ENCODE measurements at regions not wholly inside any gene's neighbourhood (a gene's known extent, or its start where the extent isn't known, plus 50 kb on each side); places are given as distances from the start of the nearest gene placed in this dataset.

DNA sequence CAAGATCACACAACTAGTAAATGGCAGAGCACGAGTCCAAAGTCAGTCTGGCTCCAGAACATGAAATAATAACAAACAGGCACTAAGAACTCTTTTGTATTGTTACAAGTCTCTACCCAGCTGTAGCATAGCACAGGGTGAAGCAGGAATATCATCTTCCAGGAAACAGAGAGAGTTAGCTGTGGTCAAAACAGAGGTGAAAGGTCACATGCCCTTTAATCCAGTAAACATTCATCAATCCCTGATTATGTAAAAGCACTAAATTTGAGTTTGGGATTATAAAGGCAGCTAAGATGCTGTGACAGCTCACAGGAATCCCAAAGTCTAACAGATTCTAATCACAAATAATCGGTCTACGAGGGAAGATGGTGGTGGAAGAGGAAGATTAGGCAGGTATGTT, 133.0 kb upstream of the ASTN2 start:
- no peak for DNase-seq (ENCODE audit: low spot score)

DNA sequence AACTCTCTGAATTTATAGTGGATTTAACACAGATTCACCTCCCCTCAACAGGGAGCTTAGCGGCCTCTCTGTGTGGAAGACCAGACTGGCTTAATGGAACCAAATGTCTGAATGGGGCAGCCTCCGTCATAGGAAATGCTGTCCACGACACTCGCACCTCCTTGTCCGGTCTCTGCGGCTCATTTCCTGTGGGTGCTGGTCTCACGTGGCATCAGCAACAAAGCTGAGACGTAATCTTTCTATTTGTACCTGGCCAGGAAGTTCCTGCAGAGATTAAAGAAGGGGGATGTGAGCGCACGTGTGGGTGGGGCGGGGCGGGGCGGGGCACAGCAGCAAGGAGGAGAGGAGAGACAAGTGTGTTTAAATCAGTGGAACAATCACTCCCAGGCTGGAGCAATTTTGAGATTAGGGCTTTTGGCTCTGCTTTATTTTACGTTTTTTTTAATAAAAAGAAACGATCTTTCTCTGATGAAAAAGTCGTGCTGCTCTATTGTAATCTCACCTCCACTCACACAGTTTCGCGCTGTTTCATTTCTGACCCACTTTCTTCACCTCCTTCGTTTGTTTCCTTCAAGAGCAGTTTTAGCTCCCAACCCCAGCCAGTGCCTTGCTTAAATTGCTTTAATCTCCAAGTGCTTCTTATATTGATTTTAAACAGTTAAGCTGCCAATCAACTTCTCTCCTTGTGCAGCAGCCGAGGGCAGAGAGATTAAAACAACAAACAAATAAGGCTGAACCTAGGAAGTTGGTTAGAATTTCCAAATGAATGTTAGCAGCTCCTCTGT, 132.2 kb upstream of the ASTN2 start:
- DNase-seq (ENCODE audit: low spot score), result no peak

DNA sequence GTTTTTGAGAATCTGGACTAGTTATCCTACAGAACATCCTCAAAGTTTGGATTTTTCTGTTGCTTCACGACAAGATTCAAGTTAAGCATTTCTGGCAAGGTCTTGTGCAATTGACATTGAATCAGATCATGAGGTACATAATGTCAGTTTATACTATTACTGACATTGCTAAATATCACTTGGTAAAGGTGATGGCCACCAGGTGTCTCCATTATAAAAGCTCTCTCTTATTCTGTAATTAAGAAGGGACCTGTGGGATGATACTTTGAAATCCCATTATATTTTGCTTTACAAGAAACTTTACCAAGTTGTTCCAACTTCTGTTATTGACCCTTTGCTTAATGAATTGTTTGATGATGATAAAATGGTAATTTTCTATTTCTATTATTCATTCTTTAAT, 131.0 kb upstream of the ASTN2 start:
- no peak for DNase-seq (ENCODE audit: low spot score)

DNA sequence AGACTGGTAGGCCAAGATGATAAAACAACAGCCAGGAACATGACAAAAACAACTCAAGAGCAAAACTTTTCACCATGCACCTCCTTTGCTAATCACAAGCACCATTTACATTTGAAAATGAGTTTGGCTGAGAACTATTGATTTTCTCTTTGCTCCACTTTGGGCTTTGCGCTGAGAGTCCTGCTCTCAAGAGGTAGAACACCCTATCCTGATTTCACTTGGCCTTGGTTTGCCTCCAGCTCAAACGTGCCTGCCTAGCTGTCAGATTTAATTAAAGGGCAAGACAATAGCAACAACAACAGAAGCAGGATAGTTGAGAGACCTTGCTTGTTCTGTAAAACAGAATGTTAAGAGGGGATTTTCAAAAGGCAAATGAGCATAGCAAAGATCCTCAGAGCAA, 128.2 kb upstream of the ASTN2 start:
- no peak for DNase-seq (ENCODE audit: low spot score)

DNA sequence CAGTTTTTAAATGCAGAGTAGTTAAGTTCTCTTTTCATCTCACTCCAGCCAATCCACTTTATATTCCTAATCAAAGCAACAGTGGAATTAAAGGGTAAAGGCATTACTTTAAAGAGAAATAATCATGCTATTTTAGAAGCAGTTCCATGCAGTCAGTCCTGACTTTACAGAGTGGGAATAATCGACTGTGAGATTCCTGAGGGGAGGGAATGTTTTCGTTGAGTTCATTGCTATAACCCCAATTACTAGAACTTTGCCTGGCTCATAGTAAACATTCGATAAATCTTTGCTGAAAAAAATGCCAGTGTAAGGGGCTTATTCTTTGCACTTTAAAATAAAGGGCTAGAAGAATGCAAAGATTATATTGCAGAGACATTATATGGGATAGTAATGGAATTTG, 127.2 kb upstream of the ASTN2 start:
- DNase-seq (ENCODE audit: low spot score), result no peak

DNA sequence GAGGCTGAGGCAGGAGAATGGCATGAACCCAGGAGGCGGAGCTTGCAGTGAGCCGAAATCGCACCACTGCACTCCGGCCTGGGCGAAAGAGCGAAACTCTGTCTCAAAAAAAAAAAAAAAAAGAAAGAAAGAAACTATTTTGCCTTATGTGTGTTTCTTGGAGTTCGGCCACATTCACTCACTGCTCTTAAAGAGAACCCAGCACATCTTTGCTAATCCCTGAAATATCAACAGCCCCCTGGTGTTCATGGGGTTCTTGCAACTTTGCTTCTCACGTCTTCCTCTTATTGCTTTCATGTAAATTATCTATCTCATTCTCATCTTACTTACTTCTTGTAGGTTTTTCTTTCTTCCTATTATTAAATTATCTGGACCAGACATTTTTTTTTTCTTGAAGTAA, 126.3 kb upstream of the ASTN2 start:
- no peak for DNase-seq (ENCODE audit: low spot score)

DNA sequence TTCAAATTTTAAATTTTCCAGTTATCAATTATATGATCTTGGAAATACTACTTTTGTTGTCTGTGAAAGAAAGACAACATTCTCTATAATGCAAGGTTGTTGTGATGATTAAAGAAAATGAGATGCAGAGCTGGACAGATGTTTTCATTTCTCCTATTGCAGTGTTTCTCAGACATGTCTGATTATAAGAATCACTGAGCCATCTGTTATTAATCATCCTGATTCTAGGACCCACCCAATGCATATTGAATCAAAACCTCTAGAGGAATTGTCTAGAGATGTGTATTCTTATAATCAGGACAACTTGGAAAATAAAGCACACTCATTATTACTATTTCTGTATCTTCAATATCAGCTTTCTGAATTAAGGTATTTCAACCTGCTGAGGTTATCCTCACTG, 121.1 kb upstream of the ASTN2 start:
- no peak for DNase-seq (ENCODE audit: low spot score)

DNA sequence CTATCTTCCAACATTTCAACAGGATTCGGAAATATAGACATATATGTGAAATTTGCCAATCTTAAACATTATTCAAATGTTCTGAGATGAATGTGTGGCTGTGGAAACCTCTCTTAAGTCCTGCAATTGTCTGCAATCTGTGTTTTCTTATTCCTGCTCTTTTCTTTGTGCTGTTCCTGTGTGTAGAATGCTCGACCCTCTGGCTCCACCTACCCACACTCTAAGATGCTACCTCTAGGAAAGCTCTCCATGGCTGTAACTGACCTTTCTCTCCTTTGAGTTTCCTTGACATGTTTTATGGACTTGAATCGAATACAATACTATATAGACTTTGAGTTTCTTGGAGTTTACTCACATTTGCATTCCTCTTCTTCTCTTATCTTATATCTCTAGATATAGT, 120.6 kb upstream of the ASTN2 start:
- DNase-seq (ENCODE audit: low spot score), result no peak

DNA sequence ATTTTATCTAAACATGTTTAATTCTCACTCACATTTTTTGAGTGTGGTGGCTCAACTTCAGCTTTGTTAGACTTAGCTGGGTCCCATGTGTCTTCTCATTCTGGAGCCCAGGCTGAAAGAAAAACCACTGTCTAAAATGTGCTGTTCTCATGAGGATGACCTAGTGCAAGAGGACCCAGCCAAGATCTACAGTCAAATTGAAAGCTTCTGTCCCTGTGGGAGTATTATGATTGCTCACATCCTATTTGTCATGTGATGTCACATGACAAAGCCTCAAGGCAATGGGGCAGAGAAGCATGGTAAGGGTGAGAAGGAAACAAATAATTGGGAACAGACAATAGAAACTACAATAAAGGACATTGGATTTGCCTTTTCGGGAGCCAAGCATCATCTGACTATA, 113.4 kb upstream of the ASTN2 start:
- no peak for DNase-seq (ENCODE audit: low spot score)

DNA sequence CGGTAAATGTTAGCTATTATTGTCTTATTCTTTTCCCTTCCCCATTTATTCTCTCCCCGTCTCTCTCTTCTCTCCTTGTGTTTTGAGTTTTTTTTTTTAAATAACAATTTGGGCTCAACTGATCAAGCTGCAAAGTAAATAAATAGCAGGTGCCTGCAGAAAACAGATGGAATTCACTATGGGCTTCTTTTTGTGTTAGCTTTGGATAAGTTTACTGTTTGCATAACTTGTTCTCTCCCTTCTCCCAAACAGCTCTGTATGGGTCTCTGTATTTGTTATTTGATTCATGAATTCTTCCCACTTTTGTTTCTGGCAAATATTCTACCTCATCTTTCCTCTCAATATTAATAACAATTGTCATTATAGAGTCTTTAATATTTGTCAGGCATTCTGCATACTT, 111.8 kb upstream of the ASTN2 start:
- DNase-seq (ENCODE audit: low spot score), result no peak

DNA sequence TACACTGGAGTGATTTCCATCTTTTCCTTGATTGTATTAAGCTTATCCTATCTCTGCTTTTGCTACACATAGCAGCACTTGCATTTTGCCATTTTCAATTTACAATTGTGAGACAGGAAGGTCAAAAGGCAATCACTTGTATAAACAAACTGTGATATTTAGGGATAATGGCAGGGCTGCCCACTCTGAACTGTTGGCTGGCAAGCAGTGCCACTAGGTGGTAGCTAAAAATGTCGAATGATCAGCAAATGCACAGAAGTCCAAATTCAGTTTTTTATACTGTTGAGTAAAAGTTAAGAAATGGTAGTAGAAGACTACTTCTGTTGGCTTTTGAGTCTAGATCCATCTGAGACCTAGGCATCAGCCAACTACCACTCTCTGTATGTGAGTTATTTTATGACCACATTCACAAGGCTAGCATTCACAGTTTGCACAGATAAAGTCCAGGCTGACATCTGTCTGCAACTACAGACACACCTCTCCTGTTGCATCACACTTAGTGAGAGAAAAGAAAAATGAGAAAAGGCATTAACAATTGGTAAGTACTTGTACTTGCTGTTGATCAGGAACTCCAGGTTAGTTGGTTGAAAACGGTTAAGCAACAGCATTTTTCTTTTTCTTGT, 108.8 kb upstream of the ASTN2 start:
- no peak for DNase-seq (ENCODE audit: low spot score)

DNA sequence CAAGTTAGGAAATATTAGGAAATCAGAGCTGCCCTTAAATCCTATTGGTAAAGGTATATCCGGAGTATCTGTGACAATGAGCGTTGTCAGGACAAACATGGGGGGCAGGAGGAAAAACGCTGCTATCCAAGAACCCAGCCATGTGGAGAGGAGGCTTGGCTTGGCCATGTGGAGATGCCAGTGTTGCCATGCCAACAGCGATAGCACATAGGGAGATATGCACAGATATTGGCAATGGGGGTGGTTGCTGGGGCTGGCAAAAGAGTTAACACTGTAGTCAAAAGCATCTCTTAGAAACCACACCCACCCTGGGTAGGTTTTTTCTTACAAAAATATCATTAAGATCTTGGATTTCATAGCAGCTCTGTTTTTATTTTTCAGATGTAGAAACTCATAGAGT, 106.4 kb upstream of the ASTN2 start:
- DNase-seq (ENCODE audit: low spot score), result no peak

DNA sequence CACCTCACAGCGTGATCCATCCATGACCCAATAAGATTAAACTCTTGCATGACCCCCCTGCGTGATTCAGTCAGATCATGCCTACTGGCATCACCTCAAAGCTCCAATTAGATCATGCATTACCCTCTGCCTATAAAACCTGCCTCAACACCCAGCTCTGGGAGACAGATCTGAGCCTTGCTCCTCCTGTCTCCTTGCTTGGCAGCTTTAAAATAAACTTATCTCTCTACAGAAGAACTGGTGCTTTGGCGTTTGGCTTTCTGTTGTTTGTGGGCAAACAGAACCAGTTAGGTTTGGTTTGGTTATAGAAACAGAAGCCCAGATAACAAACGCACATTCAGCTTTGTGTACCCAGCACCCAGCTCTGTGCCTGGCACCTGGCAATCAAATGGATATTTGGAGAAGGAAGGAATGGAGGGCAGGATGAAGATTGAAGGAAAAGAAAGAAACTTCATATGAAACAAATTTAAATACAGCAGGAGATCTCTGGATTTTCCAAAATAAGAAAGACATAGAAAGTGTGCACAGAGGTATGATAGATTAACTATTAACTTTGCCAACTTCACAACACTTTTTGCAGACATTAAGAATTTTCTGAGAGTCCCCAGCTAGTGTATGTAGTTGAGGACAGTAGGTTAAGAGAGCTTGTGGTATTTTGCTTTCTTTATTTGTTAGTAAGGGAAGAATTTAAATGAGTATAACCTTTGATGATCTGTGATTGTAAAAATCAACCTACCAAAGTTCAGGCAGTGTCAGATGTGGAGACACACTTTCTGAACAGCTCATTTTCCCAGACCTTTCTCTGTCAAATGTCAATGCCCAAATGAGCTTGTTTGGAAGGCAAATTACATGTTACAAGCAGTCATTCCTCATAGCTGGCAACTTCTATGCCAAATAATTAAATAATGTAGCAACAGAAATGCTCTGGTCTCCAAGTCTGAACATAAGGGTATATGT, 102.1 kb upstream of the ASTN2 start:
- no peak for DNase-seq (ENCODE audit: low spot score)

DNA sequence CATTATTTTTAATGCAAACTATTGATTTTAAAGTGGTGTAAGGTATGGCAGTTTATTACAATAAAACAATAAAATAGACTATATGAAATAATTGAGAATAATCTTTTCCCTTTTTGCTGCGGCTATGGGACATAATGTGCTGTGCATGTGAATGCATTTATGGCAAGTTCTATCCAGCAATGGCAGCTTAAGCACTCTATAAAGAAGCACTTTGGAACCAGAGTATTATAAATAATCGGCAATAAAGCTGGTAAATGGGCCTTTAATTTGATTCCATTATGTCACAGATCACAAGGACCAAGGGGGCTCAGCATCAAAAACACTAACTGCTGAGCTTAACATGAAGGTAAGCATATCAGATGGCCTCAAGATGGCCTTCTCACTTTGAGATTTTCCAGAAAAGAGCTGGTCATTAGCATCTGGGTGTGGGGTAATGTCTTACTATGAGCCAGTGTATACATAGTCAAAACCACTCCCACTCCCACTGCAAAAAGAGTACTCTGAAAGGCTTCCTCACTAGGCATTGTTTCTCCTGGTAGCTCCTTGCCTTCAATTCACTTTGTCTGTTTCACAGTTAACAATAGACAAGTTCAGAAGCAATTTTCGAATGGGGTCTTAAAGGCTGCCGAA, 97.1 kb upstream of the ASTN2 start:
- no peak for DNase-seq (ENCODE audit: low spot score)

DNA sequence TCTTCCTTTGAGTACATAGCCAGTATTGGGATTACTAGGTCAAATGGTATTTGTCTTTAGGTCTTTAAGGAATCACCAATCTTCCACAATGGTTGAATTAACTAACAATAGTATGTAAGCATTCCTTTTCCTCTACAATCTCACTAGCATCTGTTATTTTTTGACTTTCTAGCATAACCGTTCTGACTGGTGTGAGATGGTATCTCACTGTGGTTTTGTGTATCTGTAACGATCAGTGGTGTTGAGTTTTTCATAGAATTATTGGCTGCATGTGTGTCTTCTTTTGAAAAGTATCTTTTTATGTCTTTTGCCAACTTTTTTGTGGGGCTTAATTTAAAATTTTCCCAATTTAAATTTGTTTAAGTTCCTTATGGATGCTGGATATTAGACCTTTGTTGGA, 81.5 kb upstream of the ASTN2 start:
- DNase-seq (ENCODE audit: low spot score), result no peak

DNA sequence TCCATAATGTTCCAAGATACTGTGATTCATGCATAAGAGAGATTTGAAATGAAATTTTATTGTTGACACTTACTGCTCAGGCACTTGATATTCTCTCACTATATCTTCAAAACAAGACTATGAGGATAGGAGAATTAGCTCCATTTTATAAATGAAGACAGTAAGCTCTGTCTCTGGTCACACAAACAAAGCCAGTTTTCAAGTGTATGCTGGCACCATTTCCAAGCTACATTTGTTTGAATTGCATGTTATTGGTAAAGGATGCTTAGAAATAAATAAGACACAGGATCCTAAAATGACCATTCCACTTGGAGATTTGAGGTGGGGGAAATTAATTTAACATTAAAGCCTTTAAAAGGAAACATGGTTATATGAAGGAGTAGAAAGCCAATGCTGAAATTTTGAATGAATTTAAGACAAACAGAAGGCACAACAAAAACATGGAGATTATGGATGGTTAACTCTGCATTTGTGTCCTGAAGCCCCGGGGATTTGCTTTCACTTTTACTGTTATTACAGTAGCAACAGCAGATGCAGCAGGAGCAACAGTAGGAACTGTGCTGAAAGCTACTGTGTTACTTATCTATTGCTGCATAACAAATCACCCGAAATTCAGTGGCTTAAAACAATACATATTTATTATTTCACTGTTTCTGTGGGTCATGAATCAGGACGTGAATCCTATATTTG, 79.7 kb upstream of the ASTN2 start:
- peak; percentile 72 for DNase-seq (ENCODE audit: low spot score)

DNA sequence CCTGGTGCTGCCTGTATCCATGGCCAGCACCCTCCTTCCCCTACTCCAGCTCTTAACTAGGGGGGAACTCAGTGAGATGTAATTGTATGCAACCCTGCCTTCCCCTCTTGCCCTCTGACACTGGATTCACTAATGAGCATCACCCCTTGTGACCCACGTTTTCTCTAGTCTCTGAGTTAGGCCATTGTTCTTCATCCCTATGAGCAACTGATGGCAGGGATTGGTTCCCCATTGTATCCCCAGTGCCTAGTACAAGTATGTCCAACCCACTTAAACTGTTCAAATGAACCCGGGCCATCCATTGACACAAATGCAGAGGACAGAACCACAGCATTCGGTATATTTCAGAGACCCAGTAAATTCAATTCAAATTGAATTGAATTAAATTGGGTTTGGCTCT, 77.6 kb upstream of the ASTN2 start:
- peak; percentile 83 for DNase-seq (ENCODE audit: low spot score)

DNA sequence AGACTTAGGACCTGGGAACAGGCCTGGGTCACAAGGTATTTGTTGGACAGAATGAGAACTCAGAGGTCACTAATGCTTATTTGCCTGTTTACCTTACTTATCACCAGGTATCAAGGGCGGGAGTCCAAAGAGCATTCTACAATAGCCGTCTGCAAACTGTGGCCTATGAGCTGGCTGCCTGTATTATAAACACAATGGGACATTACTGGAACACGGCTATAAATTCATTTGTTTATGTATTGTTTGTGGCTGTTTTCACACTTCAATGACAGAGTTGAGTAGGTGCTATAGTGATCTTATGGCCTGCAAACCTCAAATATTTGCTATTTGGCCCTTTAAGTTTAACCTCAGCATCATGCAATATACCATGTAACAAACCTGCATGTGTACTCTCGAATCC, 76.6 kb upstream of the ASTN2 start:
- no peak for DNase-seq (ENCODE audit: low spot score)

DNA sequence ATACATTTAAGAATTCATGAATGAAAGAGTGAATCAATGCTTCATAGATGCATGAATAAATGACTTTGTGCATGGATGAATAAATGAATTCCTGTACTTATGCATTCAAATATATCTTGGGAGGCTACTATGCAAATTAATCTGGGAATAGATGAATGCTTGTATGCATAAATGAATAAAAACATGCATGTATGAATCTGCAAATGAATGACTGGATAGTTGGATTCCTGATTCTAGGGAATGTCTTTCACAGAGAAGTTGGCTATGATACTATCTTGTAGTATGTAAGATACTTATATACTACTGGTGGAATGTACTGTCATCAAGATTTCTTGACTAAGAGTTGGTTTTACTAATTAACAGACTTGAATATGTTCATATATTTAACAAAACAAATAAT, 75.3 kb upstream of the ASTN2 start:
- DNase-seq (ENCODE audit: low spot score), result no peak

DNA sequence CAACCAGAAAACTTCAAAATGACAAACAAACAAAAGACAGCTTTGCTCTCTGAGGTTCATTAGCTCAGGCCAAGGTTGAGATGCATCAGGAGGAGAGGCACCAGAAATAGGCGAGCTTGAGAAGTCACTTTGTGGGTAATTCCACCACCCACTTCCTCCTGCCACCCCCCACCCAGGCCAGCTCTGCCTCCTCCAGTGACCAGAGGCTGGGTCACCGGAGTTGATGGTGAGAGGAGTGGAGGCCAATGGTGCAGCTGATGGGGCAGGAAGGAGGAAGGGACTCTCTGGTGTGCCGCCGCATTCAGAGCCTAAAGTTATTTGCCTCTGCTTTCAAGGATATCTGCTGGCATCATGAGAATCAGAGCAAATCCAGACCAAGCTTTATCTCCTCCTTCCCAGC, 73.8 kb upstream of the ASTN2 start:
- no peak for DNase-seq (ENCODE audit: low spot score)

DNA sequence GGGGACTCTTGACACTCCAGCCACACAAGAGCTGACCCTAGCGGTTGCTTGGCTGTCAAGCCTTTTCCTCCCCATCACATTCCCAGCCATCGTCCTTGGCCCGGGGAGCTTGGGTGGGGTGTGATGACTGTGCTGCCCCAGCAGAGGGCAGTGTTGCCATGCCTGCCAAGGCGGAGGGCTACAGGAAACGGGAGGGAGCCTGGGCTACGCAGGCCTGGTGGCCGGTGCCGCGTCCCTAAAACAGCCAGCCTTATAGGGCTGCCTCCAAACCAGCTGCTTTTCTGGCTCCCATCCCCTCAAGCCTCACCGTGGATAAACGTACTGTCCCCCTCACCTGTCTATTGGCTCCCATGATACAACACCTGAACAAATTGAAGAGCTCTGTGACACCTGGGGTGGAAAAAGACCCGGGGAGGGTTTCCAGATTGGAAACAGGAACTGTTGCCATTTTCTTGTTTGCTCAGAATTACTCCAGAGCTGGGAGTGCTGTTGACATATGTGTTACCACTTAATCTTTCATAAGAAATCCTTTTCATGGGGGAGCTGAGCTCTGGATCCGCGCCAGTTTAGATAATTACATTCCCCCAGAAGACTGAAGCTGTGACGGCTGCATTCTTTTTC, 72.8 kb upstream of the ASTN2 start:
- peak; percentile 87 for DNase-seq (ENCODE audit: low spot score)

Data from putamen (tissue), 1 donor.